Breast epithelium (tissue), 3 donors: ENCODE measurements at regions not wholly inside any gene's neighbourhood (a gene's known extent, or its start where the extent isn't known, plus 50 kb on each side); places are given as distances from the start of the nearest gene placed in this dataset.

Experiments
- POLR2A ChIP-seq: fragments of 450-650 bp; IDR thresholded peaks from one replicate; pipeline ENCODE4 v1.6.1; 2016; ENCODE audit warnings: antibody characterized with exemption, mild to moderate bottlenecking, moderate library complexity
- TF ChIP-seq, protein P1 (sequence below), 3 donors: fragments of 450-650 bp; IDR thresholded peaks; one replicate each; pipeline ENCODE4 v1.5.1; 2016 to 2017; ENCODE audit warnings: antibody characterized with exemption in 3 of 3, mild to moderate bottlenecking in 3 of 3, moderate library complexity in 3 of 3

DNA sequence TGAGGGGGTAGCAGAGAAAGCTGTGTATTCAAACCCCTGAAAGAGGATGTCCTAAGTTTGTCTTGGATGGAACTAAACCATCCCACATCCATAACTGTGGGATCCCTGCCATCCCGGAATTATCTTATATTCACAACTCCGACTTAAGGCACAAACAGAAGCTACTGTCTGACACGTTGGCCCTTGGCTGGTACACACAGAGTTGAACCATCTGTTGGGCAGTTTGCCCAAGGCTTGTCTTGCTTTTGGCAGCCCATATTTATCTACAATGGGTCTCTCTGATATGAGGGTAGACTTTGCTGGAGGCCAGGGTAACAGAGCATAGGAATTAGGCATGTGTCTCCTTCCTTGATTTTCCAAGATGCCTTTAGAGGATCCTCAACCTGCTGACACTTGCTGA, 116.6 kb upstream of the PROKR2 start:
- TF ChIP-seq, protein P1, sequence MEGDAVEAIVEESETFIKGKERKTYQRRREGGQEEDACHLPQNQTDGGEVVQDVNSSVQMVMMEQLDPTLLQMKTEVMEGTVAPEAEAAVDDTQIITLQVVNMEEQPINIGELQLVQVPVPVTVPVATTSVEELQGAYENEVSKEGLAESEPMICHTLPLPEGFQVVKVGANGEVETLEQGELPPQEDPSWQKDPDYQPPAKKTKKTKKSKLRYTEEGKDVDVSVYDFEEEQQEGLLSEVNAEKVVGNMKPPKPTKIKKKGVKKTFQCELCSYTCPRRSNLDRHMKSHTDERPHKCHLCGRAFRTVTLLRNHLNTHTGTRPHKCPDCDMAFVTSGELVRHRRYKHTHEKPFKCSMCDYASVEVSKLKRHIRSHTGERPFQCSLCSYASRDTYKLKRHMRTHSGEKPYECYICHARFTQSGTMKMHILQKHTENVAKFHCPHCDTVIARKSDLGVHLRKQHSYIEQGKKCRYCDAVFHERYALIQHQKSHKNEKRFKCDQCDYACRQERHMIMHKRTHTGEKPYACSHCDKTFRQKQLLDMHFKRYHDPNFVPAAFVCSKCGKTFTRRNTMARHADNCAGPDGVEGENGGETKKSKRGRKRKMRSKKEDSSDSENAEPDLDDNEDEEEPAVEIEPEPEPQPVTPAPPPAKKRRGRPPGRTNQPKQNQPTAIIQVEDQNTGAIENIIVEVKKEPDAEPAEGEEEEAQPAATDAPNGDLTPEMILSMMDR (IDR thresholded peaks at IDR 0.05), result no peak
- no peak for TF ChIP-seq POLR2A
